Left colon (tissue), 2 donors: ENCODE measurements at regions not wholly inside any gene's neighbourhood (a gene's known extent, or its start where the extent isn't known, plus 50 kb on each side); places are given as distances from the start of the nearest gene placed in this dataset.
"Not testable (repeated sequence)": the region's sequence is repeated elsewhere in the genome, so short reads cannot be mapped to it uniquely, and the experiment has no call there.

Experiments
- ATAC-seq: fragments of 200-7000 bp; cut with Tn5 transposase; one replicate; pipeline ENCODE4 v1.9.1; 2020; ENCODE audit warnings: mild to moderate bottlenecking, moderate library complexity
- DNase-seq, 2 donors: peaks; one replicate each; pipeline ENCODE4 v3.0.0-alpha.2; 2020
- intact Hi-C, 2 donors: fragments of 100-400 bp; cut with DNase I in 1 of 2; cut with micrococcal nuclease in 1 of 2; formaldehyde crosslinking; loops; one replicate each; pipeline versions ENCODE4 v1.11.2 to v1.14.0; 2022; cut with DNase I, micrococcal nuclease
- donor health status: DM: no; HTN: no; CAD: no.
- donor health status: DM: yes; HTN: yes; CAD: no.

DNA sequence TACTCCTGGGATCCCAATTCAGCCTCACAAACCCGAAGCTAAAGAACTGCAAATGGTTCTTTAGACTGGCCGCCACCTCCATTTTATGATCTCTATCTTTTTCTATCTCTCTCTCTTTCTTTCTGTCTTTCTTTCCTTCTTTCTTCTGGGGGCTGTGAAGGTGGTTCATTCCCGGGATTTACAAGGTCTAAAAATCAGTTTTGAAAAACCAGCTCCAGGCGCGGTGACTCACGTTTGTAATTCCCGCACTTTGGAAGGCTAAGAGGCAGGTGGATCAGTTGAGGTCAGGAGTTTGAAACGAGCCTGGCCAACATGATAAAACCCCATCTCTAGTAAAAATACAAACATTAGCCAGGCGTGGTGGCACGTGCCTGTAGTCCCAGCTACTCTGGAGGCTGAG is 67.2 kb upstream of the VASH1 start:
- intact Hi-C loops, result no loop called here
- no peak for ATAC-seq
- DNase-seq, result no peak

GRCh38 chr14:76695263-76695920 is 65.9 kb upstream of the VASH1 start:
- ATAC-seq (no peak), DNase-seq (no peak)
- intact Hi-C loops, result no loop called here

GRCh38 chr14:76696361-76696760 is 64.9 kb upstream of the VASH1 start:
- DNase-seq (no peak), ATAC-seq (no peak)
- intact Hi-C loops, result no loop called here

- ATAC-seq, result no peak
- no peak for DNase-seq
- intact Hi-C loops, result no loop called here
These were observed 64.5 kb upstream of the VASH1 start for GRCh38 chr14:76696791-76697190.

- intact Hi-C loops, result no loop called here
- no peak for ATAC-seq
- no peak for DNase-seq
These were observed 63.9 kb upstream of the VASH1 start for GRCh38 chr14:76697246-76697905.

- ATAC-seq, result no peak
- intact Hi-C loops, result no loop called here
- DNase-seq, result no peak
These were observed 63.1 kb upstream of the VASH1 start for GRCh38 chr14:76698191-76698590.

GRCh38 chr14:76698631-76699030 is 62.6 kb upstream of the VASH1 start:
- intact Hi-C loops, result no loop called here
- ATAC-seq, result no peak
- DNase-seq, result no peak

- intact Hi-C loops, result no loop called here
- DNase-seq (no peak), ATAC-seq (no peak)
These were observed 61.9 kb upstream of the VASH1 start for GRCh38 chr14:76699209-76699938.

DNA sequence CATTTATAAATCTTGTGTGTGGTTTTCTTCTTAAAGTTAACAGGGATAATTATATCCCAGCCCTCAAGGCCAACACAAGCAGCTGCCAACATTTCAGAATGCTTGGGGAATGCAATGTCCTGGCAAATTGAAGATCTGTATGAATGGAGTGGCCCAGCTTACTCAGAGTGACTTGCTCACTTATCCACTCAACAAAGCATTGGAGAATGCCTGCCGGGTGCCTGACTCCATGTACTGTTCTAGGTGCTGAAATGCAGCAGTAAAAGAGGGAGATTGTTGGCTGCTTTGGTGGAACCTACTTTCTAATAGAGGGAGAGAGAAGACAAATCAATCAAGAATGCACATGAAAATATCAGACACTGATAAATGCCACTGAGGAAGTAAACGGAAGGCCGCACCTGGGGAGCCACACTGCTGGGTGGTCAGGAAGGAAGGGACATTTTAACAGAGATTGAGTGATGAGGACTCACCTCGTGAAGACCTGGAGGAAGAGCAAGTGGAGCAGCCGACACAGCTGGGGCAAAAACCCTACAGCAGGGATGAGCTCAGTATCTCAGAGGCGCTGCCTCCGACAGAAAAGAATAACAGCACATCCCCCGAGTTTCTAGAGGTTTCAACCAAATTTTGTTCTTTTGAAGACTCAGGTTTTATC is 61.2 kb upstream of the VASH1 start:
- DNase-seq (no peak), ATAC-seq (no peak)
- intact Hi-C loops, result no loop called here

DNA sequence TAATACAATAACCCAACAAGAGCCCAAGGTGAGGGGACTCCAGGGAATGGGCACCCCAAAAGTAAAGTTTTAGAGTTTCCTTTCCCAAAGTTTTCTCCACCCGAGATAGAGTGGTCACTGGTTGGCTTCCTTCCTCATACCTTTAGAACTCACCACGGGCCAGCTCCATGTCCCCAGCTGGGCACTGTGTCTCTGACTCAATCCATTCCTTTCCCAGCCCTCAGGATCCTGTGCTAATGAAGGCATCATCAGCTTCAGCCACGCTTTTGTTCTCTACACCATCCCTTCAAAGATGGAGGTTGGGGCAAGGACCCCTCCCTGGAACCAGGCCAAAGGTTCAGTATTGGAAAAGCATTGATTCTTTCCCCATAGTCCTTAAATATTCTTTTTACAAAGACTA is 59.8 kb upstream of the VASH1 start:
- DNase-seq, result no peak
- ATAC-seq, result no peak
- intact Hi-C loops, result no loop called here

DNA sequence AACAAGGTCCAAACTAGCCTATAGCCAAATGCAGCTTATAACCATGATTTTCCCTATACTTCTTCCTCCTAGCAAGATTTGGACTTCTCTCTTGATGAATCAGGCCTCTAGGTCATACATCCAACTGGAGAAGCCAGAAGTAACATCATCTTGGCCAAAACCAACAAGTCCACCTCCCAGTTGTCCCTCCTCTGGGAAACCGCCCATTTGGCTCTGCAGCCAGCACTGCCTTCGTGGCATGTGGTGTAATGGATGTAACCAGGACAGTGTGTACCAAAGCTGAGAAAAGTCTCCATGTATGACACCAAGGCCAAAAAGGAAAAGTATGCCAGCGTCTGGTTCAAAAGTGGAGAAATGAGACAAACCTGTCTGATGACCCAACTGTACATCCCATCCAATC is 59.3 kb upstream of the VASH1 start:
- intact Hi-C loops, result no loop called here
- no peak for DNase-seq
- no peak for ATAC-seq

DNA sequence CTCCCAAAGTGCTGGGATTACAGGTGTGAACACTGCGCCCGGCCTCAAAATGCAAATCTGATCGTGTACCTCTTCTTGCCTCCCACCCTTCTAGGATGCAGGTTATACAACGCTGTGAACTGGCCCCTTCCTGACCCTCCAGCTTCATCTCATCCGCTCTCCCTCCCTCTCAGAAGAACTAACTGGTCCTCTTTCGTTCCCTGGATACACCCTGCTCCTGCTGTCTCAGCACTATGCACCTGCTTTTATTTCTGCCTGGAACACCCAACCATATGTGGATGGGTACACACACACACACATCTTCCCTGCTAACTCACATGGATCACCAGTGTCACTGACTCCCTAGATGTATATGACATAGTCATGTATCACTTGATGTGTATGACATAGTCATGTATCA is 56.1 kb upstream of the VASH1 start:
- no peak for DNase-seq
- no peak for ATAC-seq
- intact Hi-C loops, result no loop called here

GRCh38 chr14:76706207-76706606 is 55.1 kb upstream of the VASH1 start:
- intact Hi-C loops, DNase-seq, ATAC-seq: not testable (repeated sequence)

DNA sequence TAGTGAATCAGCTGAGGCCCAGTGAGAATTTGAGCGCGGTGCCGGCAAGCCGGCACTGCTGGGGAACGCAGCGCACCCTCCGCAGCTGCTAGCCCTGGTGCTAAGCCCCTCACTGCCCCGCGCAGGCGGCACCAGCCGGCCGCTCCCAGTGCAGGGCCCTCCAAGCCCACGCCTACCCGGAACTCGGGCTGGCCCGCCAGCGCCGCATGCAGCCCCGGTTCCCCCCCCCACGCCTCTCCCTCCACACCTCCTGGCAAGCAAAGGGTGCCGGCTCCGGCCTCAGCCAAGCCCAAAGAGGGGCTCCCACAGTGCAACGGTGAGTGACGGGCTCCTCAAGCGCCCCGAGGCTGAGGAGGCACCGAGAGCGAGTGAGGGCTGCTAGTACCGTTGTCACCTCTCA is 54.5 kb upstream of the VASH1 start:
- intact Hi-C loops, result no loop called here
- DNase-seq (no peak), ATAC-seq (no peak)

GRCh38 chr14:76708028-76708427 is 53.2 kb upstream of the VASH1 start:
- intact Hi-C loops, result no loop called here
- ATAC-seq (no peak), DNase-seq (no peak)

DNA sequence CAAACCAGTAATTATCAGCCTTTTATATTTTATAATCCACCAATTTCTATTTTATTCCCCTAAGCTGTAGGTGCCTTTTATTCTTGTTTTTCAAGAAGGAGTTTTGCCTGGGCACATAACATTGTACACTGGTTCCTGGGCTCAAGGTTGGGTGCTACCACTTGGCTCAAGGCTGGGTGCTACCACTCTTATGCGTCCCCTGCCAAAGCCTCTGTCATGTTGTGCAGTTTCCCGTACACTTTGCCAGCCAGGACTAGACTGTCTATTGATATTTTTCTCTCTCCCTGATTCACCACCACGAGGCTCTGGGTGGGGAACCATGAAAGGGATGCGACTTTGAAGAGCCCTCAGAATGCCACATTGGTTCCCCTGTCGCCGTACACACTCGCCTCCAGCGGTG is 52.5 kb upstream of the VASH1 start:
- no peak for ATAC-seq
- intact Hi-C loops, result no loop called here
- DNase-seq, result no peak

DNA sequence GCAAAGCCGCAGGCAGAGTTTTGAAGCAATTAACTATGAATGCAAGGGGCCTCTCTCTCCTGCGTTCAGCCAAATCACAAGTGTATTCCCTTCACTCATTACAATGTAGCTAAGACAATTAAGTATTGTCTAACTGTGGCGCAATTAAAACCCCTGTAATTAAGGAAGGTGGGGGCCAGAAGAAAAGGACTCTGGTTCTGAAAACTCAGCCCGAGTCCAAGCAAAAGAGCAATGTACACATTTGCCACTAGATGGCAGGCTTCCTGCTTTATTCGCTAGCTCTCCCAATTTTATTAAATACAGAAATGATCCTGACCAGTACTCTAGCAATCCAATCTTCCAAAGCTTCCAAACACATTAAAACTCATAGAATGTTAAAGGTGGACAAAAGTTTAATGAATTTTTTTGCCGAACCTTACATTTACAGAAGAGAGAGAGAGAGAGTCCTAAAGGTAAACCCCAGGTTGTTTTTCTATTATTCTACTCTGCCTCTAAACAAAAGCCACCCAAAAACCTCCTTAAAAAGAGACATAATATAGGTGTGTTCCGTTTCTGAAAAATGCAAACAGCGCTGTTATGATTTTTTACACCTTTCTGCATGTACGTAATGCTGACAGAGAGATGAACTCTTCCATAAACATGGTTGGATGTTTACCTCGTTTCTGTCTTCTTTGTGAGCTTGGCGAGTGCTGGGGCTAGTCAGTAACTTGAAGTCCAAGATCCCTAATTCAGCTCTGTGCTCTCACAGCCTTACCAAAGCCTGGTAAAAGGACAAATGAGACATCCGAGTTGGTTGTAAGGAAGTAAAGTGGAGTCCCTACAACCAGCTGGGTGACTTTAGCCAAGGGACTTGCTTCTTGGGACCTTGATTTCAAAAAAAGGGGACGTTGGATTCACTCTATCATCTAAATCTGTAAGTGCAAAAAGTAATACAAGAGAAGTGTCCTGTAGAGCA is 50.9 kb upstream of the VASH1 start:
- DNase-seq, result peak in 1 of 2 donors; percentile 16
- ATAC-seq, result peak; percentile 54
- intact Hi-C loops, result no loop called here
